ENCODE measurements at regions not wholly inside any gene's neighbourhood (a gene's known extent, or its start where the extent isn't known, plus 50 kb on each side); places are given as distances from the start of the nearest gene placed in this dataset.

GRCh38 chr3:87855616-87856015 lies 203.2 kb downstream of the CGGBP1 start:
- BruUV-seq (replicated peaks): no TSS peak
- no peaks in the 10 kb centered on the region for H3K36me3 ChIP-seq (ENCODE audit: control insufficient read depth, insufficient read depth, low read length)
- H3K4me3 ChIP-seq (ENCODE audit: low read depth, low read length): no peak overlapping the region
- H3K4me3 Mint-ChIP-seq (ENCODE audit: unreplicated experiment): no peak overlapping the region
- peaks cover 2% of the 10 kb centered on the region for H3K27me3 Mint-ChIP-seq (ENCODE audit: insufficient read depth, unreplicated experiment)
- CTCF ChIA-PET: no interaction called here
- no peaks in the 10 kb centered on the region for H3K27me3 ChIP-seq (replicated peaks; ENCODE audit: control insufficient read depth, insufficient read depth, low read length)
- no peaks in the 10 kb centered on the region for H3K9me3 ChIP-seq
- no peaks in the 10 kb centered on the region for H3K4me1 Mint-ChIP-seq (ENCODE audit: low read depth, unreplicated experiment)
- H3K9me3 Mint-ChIP-seq (ENCODE audit: unreplicated experiment): no peaks in the 10 kb centered on the region
- no peaks in the 10 kb centered on the region for H3K36me3 Mint-ChIP-seq (ENCODE audit: insufficient read depth, unreplicated experiment)
- intact Hi-C loops (cut with micrococcal nuclease; ENCODE audit: unreplicated experiment): no loop called here
- POLR2A ChIA-PET: no interaction called here
- H3K27ac Mint-ChIP-seq (ENCODE audit: unreplicated experiment): no peak overlapping the region
- TF ChIP-seq CTCF (IDR thresholded peaks at IDR 0.05; ENCODE audit: insufficient read depth in 1 of 2, low read depth in 1 of 2, low read length in 1 of 2, severe bottlenecking in 1 of 2, unreplicated experiment in 1 of 2): no peak
- no peak for DNase-seq
- no peaks in the 10 kb centered on the region for H3K4me1 ChIP-seq

- H3K27ac Mint-ChIP-seq (ENCODE audit: unreplicated experiment): no peak overlapping the region
- no peak for TF ChIP-seq CTCF (IDR thresholded peaks at IDR 0.05; ENCODE audit: insufficient read depth in 1 of 2, low read depth in 1 of 2, low read length in 1 of 2, severe bottlenecking in 1 of 2, unreplicated experiment in 1 of 2)
- H3K9me3 Mint-ChIP-seq (ENCODE audit: unreplicated experiment): no peaks in the 10 kb centered on the region
- Histone ChIP-seq H3K27me3 (replicated peaks; ENCODE audit: control insufficient read depth, insufficient read depth, low read length) (no peaks in the 10 kb centered on the region), H3K36me3 (ENCODE audit: control insufficient read depth, insufficient read depth, low read length) (no peaks in the 10 kb centered on the region), H3K4me1 (no peaks in the 10 kb centered on the region), H3K9me3 (no peaks in the 10 kb centered on the region), H3K4me3 (ENCODE audit: low read depth, low read length) (no peak overlapping the region)
- intact Hi-C loops (cut with micrococcal nuclease; ENCODE audit: unreplicated experiment): no loop called here
- peaks cover 2% of the 10 kb centered on the region for H3K27me3 Mint-ChIP-seq (ENCODE audit: insufficient read depth, unreplicated experiment)
- no peaks in the 10 kb centered on the region for H3K36me3 Mint-ChIP-seq (ENCODE audit: insufficient read depth, unreplicated experiment)
- H3K4me1 Mint-ChIP-seq (ENCODE audit: low read depth, unreplicated experiment): no peaks in the 10 kb centered on the region
- CTCF ChIA-PET: no interaction called here
- POLR2A ChIA-PET: no interaction called here
- no TSS peak for BruUV-seq (replicated peaks)
- no peak for DNase-seq
- H3K4me3 Mint-ChIP-seq (ENCODE audit: unreplicated experiment): no peak overlapping the region
Observed at GRCh38 chr3:87855211-87855610, 203.6 kb downstream of the CGGBP1 start.

- intact Hi-C loops (cut with micrococcal nuclease; ENCODE audit: unreplicated experiment): no loop called here
- H3K27ac Mint-ChIP-seq (ENCODE audit: unreplicated experiment): no peak overlapping the region
- Histone ChIP-seq H3K27me3 (replicated peaks; ENCODE audit: control insufficient read depth, insufficient read depth, low read length) (no peaks in the 10 kb centered on the region), H3K4me3 (ENCODE audit: low read depth, low read length) (no peak overlapping the region), H3K9me3 (no peaks in the 10 kb centered on the region), H3K36me3 (ENCODE audit: control insufficient read depth, insufficient read depth, low read length) (no peaks in the 10 kb centered on the region), H3K4me1 (no peaks in the 10 kb centered on the region)
- no peak for TF ChIP-seq CTCF (IDR thresholded peaks at IDR 0.05; ENCODE audit: insufficient read depth in 1 of 2, low read depth in 1 of 2, low read length in 1 of 2, severe bottlenecking in 1 of 2, unreplicated experiment in 1 of 2)
- DNase-seq: no peak
- CTCF ChIA-PET: no interaction called here
- no peaks in the 10 kb centered on the region for H3K9me3 Mint-ChIP-seq (ENCODE audit: unreplicated experiment)
- no peak overlapping the region for H3K4me3 Mint-ChIP-seq (ENCODE audit: unreplicated experiment)
- H3K27me3 Mint-ChIP-seq (ENCODE audit: insufficient read depth, unreplicated experiment): no peaks in the 10 kb centered on the region
- H3K36me3 Mint-ChIP-seq (ENCODE audit: insufficient read depth, unreplicated experiment): no peaks in the 10 kb centered on the region
- no TSS peak for BruUV-seq (replicated peaks)
- H3K4me1 Mint-ChIP-seq (ENCODE audit: low read depth, unreplicated experiment): no peaks in the 10 kb centered on the region
- POLR2A ChIA-PET: no interaction called here
Observed at GRCh38 chr3:87848003-87848402, 210.8 kb downstream of the CGGBP1 start.

Measured in Caco-2 (cell line).